GM23248 (cell line): ENCODE measurements at regions not wholly inside any gene's neighbourhood (a gene's known extent, or its start where the extent isn't known, plus 50 kb on each side); places are given as distances from the start of the nearest gene placed in this dataset.

ENCODE experiments used
- DNase-seq: peaks from one replicate; pipeline ENCODE4 v3.0.0-alpha.2; 2015
- H2AFZ ChIP-seq: fragments of 200-600 bp; sonication (generic); 2 replicates; pipeline ENCODE4 v1.6.1; 2016; ENCODE audit warnings: antibody characterized with exemption
- H3F3A ChIP-seq: fragments of 200-600 bp; sonication (generic); 2 replicates; pipeline ENCODE4 v1.6.1; 2016; ENCODE audit warnings: mild to moderate bottlenecking, antibody characterized with exemption, mixed run types; ENCODE audit not compliant: insufficient read depth
- H3K27ac ChIP-seq: fragments of 200-600 bp; sonication (generic); 2 replicates; pipeline ENCODE4 v1.5.1; 2016; ENCODE audit warnings: mild to moderate bottlenecking
- H3K27me3 ChIP-seq: fragments of 200-600 bp; sonication (generic); replicated peaks from 2 replicates; pipeline ENCODE4 v1.6.1; 2016; ENCODE audit warnings: mild to moderate bottlenecking; ENCODE audit not compliant: insufficient read depth
- H3K36me3 ChIP-seq: fragments of 200-600 bp; sonication (generic); 2 replicates; pipeline ENCODE4 v1.6.1; 2016; ENCODE audit warnings: low read depth, mild to moderate bottlenecking
- H3K4me1 ChIP-seq: fragments of 200-600 bp; sonication (generic); 2 replicates; pipeline ENCODE4 v1.6.1; 2016; ENCODE audit warnings: mild to moderate bottlenecking; ENCODE audit not compliant: insufficient read depth
- H3K4me2 ChIP-seq: fragments of 200-600 bp; sonication (generic); one replicate; pipeline ENCODE4 v1.6.1; 2016; ENCODE audit warnings: mild to moderate bottlenecking; ENCODE audit not compliant: unreplicated experiment
- H3K4me3 ChIP-seq: fragments of 200-600 bp; sonication (generic); 2 replicates; pipeline ENCODE4 v1.5.1; 2016; ENCODE audit warnings: mild to moderate bottlenecking
- H3K79me2 ChIP-seq: fragments of 200-600 bp; sonication (generic); 2 replicates; pipeline ENCODE4 v1.6.1; 2016; ENCODE audit warnings: mild to moderate bottlenecking; ENCODE audit not compliant: insufficient read depth
- H3K9ac ChIP-seq: fragments of 200-600 bp; sonication (generic); 2 replicates; pipeline ENCODE4 v1.6.1; 2016; ENCODE audit warnings: mild to moderate bottlenecking
- H3K9me2 ChIP-seq: fragments of 200-600 bp; sonication (generic); 2 replicates; pipeline ENCODE4 v1.6.1; 2016; ENCODE audit warnings: mixed run types, mild to moderate bottlenecking, moderate library complexity; ENCODE audit not compliant: insufficient read depth
- H3K9me3 ChIP-seq: fragments of 200-600 bp; sonication (generic); one replicate; pipeline ENCODE4 v1.6.1; 2017; ENCODE audit warnings: low read depth
- H4K20me1 ChIP-seq: fragments of 200-600 bp; sonication (generic); 2 replicates; pipeline ENCODE4 v1.6.0; 2016; ENCODE audit not compliant: insufficient read depth
- EZH2 ChIP-seq: fragments of 200-600 bp; sonication (generic); IDR thresholded peaks from 2 replicates; pipeline ENCODE4 v1.6.1; 2018; ENCODE audit warnings: antibody characterized with exemption, mild to moderate bottlenecking; ENCODE audit not compliant: insufficient read depth, poor library complexity, severe bottlenecking
- EZH2phosphoT487 ChIP-seq: fragments of 200-600 bp; sonication (generic); IDR thresholded peaks from 2 replicates; pipeline ENCODE4 v1.6.1; 2018; ENCODE audit warnings: antibody characterized with exemption, moderate library complexity, mild to moderate bottlenecking, low read depth; ENCODE audit not compliant: insufficient read depth
- WGBS, 2 experiments: methylation state at CpG; one replicate each; pipeline ENCODE4 v1.1.6; 2015 to 2017; ENCODE audit warnings: low lambda C conversion rate in 2 of 2, low coverage in 1 of 2; ENCODE audit errors: missing lambda C conversion rate in 2 of 2; 5-methylcytosine and 5-hydroxymethylcytosine counted together
- in situ Hi-C: fragments of 300-500 bp; cut with MboI; formaldehyde crosslinking; loops from 2 replicates; pipeline ENCODE4 v1.15.0; 2020

DNA sequence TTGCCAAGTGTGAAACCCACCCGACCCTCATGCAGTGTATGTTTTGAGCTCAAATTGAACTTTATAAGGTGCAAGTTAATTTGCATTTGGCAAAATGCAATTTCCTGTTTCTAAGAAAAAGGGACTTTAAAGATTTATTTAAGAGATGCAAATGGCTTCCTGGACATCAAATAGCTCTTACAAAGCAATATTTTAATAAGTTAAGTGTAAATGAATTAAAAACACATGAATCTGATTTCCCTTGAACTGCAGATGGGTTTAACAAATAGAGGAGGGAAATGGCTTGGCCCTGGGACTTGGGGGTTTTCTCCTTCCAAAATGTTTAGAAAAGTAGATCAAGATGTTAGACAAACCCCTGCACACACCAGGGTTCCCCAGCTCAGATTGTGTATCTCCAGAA, 116.0 kb downstream of the EN1 start:
- Histone ChIP-seq H3K4me1 (peaks cover 11% of the 10 kb centered on the region), H3K27ac (no peak overlapping the region), H3K4me2 (no peak overlapping the region), H3K9me2 (no peaks in the 10 kb centered on the region), H3K79me2 (no peaks in the 10 kb centered on the region), H3K4me3 (no peak overlapping the region), H3F3A (no peaks in the 10 kb centered on the region), H3K9me3 (no peaks in the 10 kb centered on the region), H3K27me3 (no peaks in the 10 kb centered on the region), H4K20me1 (no peaks in the 10 kb centered on the region), H2AFZ (no peak overlapping the region), H3K36me3 (no peaks in the 10 kb centered on the region), H3K9ac (no peak overlapping the region)
- WGBS, 2 experiments, result 3 to 8% methylated on average over 1 of the region's 1 CpG
- TF ChIP-seq EZH2, result no peak
- no peak for TF ChIP-seq EZH2phosphoT487
- in situ Hi-C loops, result no loop called here
- DNase-seq, result no peak

DNA sequence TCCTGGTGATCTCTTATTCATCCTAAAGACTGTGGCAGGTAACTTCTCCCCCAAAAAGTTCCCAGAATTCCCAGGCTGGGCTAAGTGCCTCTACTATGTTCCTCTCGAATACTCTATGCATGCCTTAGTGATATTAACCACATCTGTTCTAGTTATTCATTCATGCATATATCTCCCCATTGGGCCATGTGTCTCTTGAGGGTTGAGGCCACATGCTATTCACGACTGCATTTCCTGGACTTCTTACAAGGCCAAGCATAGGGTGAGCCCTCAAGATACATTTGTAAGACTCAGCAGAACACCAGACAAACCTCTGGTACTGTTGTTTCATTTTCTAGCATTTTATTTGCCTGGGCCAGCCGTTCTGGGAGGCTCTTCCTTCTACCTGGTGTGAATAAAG, 117.0 kb downstream of the EN1 start:
- DNase-seq, result no peak
- TF ChIP-seq EZH2phosphoT487 (no peak), EZH2 (no peak)
- H3K9ac ChIP-seq, result no peak overlapping the region
- H3F3A ChIP-seq, result no peaks in the 10 kb centered on the region
- in situ Hi-C loops, result no loop called here
- H3K4me3 ChIP-seq, result no peak overlapping the region
- 51 to 59% methylated on average over 3 of the region's 3 CpGs for WGBS, 2 experiments
- H3K36me3 ChIP-seq, result no peaks in the 10 kb centered on the region
- H3K4me2 ChIP-seq, result no peak overlapping the region
- H3K4me1 ChIP-seq, result peaks cover 11% of the 10 kb centered on the region
- H3K79me2 ChIP-seq, result no peaks in the 10 kb centered on the region
- H3K9me2 ChIP-seq, result no peaks in the 10 kb centered on the region
- H4K20me1 ChIP-seq, result no peaks in the 10 kb centered on the region
- no peaks in the 10 kb centered on the region for H3K27me3 ChIP-seq
- H3K27ac ChIP-seq, result no peak overlapping the region
- H2AFZ ChIP-seq, result no peak overlapping the region
- H3K9me3 ChIP-seq, result no peaks in the 10 kb centered on the region

DNA sequence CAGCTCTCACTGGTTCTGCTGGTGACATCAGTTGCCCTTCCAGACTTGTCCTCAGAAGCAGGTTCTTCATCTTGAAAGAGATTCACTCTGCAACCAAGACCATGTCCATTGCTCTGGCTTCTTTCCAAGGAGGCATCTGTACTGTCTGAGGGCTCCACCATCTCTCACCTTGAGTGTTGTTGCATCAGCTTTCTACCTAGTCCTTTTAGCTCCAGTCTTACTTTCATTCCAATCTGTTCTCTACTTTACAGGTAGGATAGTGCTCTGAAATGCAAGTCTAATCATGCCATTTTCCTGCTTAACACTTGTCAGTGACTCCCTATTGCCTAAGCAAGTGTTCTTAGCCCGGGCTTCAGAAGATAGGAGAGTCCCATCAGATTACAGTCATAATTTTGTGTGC, 117.7 kb downstream of the EN1 start:
- no peaks in the 10 kb centered on the region for H3K27me3 ChIP-seq
- no peak overlapping the region for H3K9ac ChIP-seq
- TF ChIP-seq EZH2phosphoT487 (no peak), EZH2 (no peak)
- no peak for DNase-seq
- 78 to 89% methylated on average over 1 of the region's 1 CpG for WGBS, 2 experiments
- H4K20me1 ChIP-seq, result no peaks in the 10 kb centered on the region
- H3K4me2 ChIP-seq, result no peak overlapping the region
- peaks cover 11% of the 10 kb centered on the region for H3K4me1 ChIP-seq
- no peaks in the 10 kb centered on the region for H3K9me2 ChIP-seq
- H3F3A ChIP-seq, result no peaks in the 10 kb centered on the region
- in situ Hi-C loops, result no loop called here
- H3K9me3 ChIP-seq, result no peaks in the 10 kb centered on the region
- no peaks in the 10 kb centered on the region for H3K79me2 ChIP-seq
- H3K4me3 ChIP-seq, result no peak overlapping the region
- H3K36me3 ChIP-seq, result no peaks in the 10 kb centered on the region
- no peak overlapping the region for H3K27ac ChIP-seq
- no peak overlapping the region for H2AFZ ChIP-seq

DNA sequence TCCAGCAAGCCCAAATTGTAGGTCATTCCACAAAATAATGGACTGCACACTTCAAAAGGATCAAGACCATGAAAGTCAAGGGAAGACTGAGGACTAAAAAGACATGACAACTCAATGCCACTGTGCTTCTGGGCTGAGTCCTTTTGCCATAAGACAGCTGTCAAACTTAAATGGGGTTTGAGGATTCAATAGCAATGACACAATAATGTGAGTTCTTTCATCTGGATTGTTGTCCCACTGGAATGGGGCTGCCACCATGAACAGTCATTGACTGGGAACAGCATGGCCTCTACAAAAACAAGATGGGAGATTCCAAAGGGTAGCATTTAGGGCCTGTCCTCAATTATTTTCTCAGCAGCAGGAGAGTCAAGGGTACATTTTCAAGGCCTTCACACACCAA, 118.5 kb downstream of the EN1 start:
- Histone ChIP-seq H3K4me1 (peaks cover 11% of the 10 kb centered on the region), H2AFZ (no peak overlapping the region), H4K20me1 (no peaks in the 10 kb centered on the region), H3K9me3 (no peaks in the 10 kb centered on the region), H3K27me3 (no peaks in the 10 kb centered on the region), H3K36me3 (no peaks in the 10 kb centered on the region), H3K4me3 (no peak overlapping the region), H3K9me2 (no peaks in the 10 kb centered on the region), H3K4me2 (no peak overlapping the region), H3K27ac (no peak overlapping the region), H3F3A (no peaks in the 10 kb centered on the region), H3K9ac (no peak overlapping the region), H3K79me2 (no peaks in the 10 kb centered on the region)
- in situ Hi-C loops, result no loop called here
- no peak for DNase-seq
- TF ChIP-seq EZH2phosphoT487, result no peak
- TF ChIP-seq EZH2, result no peak

DNA sequence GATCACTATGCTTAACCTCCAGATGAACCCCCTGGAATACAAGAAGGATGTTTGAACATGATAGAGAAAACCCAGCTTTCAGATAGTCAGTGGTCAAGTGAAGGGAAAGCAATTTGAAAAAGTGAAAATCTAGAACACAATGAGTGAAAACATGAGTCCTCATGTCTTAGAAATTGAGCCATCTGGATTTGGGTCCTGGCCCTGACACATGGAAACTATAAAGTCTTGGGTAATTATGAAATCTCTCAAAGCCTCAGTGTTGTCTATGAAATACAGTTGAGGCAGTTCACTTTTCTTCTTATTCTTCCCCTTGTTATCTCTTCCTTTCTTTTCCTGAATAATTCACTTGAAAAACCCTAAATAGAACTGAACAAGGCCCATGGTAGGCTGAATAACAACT, 120.6 kb downstream of the EN1 start:
- no peaks in the 10 kb centered on the region for H3K9me2 ChIP-seq
- no peaks in the 10 kb centered on the region for H3K9me3 ChIP-seq
- no peaks in the 10 kb centered on the region for H3K79me2 ChIP-seq
- no peak for TF ChIP-seq EZH2phosphoT487
- TF ChIP-seq EZH2, result no peak
- no peaks in the 10 kb centered on the region for H3K27me3 ChIP-seq
- no peak overlapping the region for H3K27ac ChIP-seq
- H3K4me2 ChIP-seq, result no peak overlapping the region
- in situ Hi-C loops, result no loop called here
- no peak for DNase-seq
- no peak overlapping the region for H2AFZ ChIP-seq
- no peak overlapping the region for H3K9ac ChIP-seq
- H3F3A ChIP-seq, result peaks cover 3% of the 10 kb centered on the region; the same call in 1 of the 2 replicates
- no peak overlapping the region for H3K4me3 ChIP-seq
- H4K20me1 ChIP-seq, result no peaks in the 10 kb centered on the region
- peaks cover 14% of the 10 kb centered on the region for H3K4me1 ChIP-seq
- H3K36me3 ChIP-seq, result no peaks in the 10 kb centered on the region
